PC-9 (cell line): ENCODE measurements at regions not wholly inside any gene's neighbourhood (a gene's known extent, or its start where the extent isn't known, plus 50 kb on each side); places are given as distances from the start of the nearest gene placed in this dataset.
A peak's percentile ranks its signal among the peaks of the same experiment; 100 is the strongest.

Experiments
- BruUV-seq: library from RNA; stranded (reverse); fragments of 400-500 nt; replicated peaks from 2 replicates; lab custom pipeline; 2021; lab: Mats Ljungman, UMichigan
- CTCF ChIA-PET: fragments of 300-600 bp; sonication (Branson Sonifier 250); formaldehyde crosslinking; loops from one replicate; lab custom pipeline; 2022; ENCODE audit warnings: antibody characterized with exemption; lab: Charles Lee
- POLR2A ChIA-PET: fragments of 300-600 bp; sonication (Branson Sonifier 250); formaldehyde crosslinking; loops from one replicate; lab custom pipeline; 2022; ENCODE audit warnings: antibody characterized with exemption; ENCODE audit not compliant: unreplicated experiment; lab: Charles Lee
- DNase-seq, 2 experiments: peaks; one replicate each; pipeline versions ENCODE4 v3.0.0 to v3.0.0-alpha.2; 2015 to 2022; ENCODE audit warnings: mixed read lengths in 1 of 2
- H2AFZ ChIP-seq: fragments of 200-600 bp; sonication (generic); 2 replicates; pipeline ENCODE4 v1.8.1; 2017; ENCODE audit warnings: antibody characterized with exemption
- H3F3A ChIP-seq: fragments of 200-600 bp; sonication (generic); 2 replicates; pipeline ENCODE4 v1.8.1; 2017; ENCODE audit warnings: antibody characterized with exemption, mild to moderate bottlenecking, low read depth; ENCODE audit not compliant: insufficient read depth
- H3K27ac ChIP-seq: fragments of 200-600 bp; sonication (generic); 2 replicates; pipeline ENCODE4 v1.6.1; 2016; ENCODE audit warnings: mixed run types
- H3K27me3 ChIP-seq: fragments of 200-600 bp; sonication (generic); 2 replicates; pipeline ENCODE4 v1.6.1; 2016; ENCODE audit warnings: low read depth, mixed run types; ENCODE audit not compliant: insufficient read depth
- H3K36me3 ChIP-seq: fragments of 200-600 bp; sonication (generic); 2 replicates; pipeline ENCODE4 v1.6.1; 2016; ENCODE audit warnings: low read depth, mixed run types
- H3K4me1 ChIP-seq: fragments of 200-600 bp; sonication (generic); replicated peaks from 2 replicates; pipeline ENCODE4 v1.6.1; 2016; ENCODE audit warnings: mixed run types; ENCODE audit not compliant: insufficient read depth
- H3K4me2 ChIP-seq: fragments of 200-600 bp; sonication (generic); 2 replicates; pipeline ENCODE4 v1.6.1; 2017; ENCODE audit warnings: mixed run types
- H3K4me3 ChIP-seq: fragments of 200-600 bp; sonication (generic); 2 replicates; pipeline ENCODE4 v1.6.1; 2016; ENCODE audit warnings: mixed run types
- H3K79me2 ChIP-seq: fragments of 200-600 bp; sonication (generic); 2 replicates; pipeline ENCODE4 v1.6.1; 2017; ENCODE audit warnings: low read depth, mixed run types
- H3K9me2 ChIP-seq: fragments of 200-600 bp; sonication (generic); 2 replicates; pipeline ENCODE4 v1.8.1; 2017; ENCODE audit warnings: mild to moderate bottlenecking; ENCODE audit not compliant: insufficient read depth
- H3K9me3 ChIP-seq: fragments of 200-600 bp; sonication (generic); 2 replicates; pipeline ENCODE4 v1.8.1; 2016; ENCODE audit warnings: low read depth; ENCODE audit not compliant: insufficient read depth
- H4K20me1 ChIP-seq: fragments of 200-600 bp; sonication (generic); 2 replicates; pipeline ENCODE4 v1.8.1; 2017; ENCODE audit not compliant: insufficient read depth
- EZH2 ChIP-seq: fragments of 200-600 bp; sonication (generic); IDR thresholded peaks from 2 replicates; pipeline ENCODE4 v1.8.0; 2017; ENCODE audit warnings: antibody characterized with exemption, low read depth
- intact Hi-C: fragments of 100-400 bp; cut with micrococcal nuclease; formaldehyde crosslinking; loops from one replicate; pipeline ENCODE4 v1.10.0; 2022; ENCODE audit not compliant: unreplicated experiment
- TF ChIP-seq, protein P1 (sequence below): fragments of 200-600 bp; sonication (generic); conservative IDR thresholded peaks from 2 replicates; pipeline ENCODE4 v1.6.1; 2017; ENCODE audit warnings: mixed run types, antibody characterized with exemption, mild to moderate bottlenecking, moderate library complexity

DNA sequence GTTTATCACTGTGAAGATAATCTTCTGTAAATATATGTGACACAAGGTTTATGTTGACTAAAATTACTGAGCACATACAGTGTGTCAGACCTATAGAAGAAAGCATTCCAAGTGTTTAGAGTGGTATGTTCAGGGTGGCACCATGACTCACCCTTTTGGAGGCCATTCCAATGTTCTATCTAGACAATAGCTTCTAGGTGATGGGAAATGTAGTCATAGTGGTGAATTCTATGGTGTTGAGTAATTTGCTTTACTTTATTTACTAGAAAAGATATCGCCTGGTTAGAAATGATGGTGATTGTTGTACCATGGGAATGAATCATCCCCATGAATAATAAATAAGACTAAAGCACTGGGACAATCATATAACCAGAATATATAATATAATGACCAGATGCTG, 72.9 kb upstream of the OR4C15 start:
- Histone ChIP-seq H3K4me3 (no peak overlapping the region), H3K36me3 (no peaks in the 10 kb centered on the region), H3F3A (no peaks in the 10 kb centered on the region), H3K27me3 (no peaks in the 10 kb centered on the region), H3K9me2 (no peaks in the 10 kb centered on the region), H3K27ac (no peak overlapping the region), H3K4me2 (no peak overlapping the region), H3K9me3 (no peaks in the 10 kb centered on the region), H2AFZ (no peak overlapping the region), H4K20me1 (no peaks in the 10 kb centered on the region), H3K79me2 (no peaks in the 10 kb centered on the region), H3K4me1 (no peaks in the 10 kb centered on the region)
- TF ChIP-seq, protein P1, sequence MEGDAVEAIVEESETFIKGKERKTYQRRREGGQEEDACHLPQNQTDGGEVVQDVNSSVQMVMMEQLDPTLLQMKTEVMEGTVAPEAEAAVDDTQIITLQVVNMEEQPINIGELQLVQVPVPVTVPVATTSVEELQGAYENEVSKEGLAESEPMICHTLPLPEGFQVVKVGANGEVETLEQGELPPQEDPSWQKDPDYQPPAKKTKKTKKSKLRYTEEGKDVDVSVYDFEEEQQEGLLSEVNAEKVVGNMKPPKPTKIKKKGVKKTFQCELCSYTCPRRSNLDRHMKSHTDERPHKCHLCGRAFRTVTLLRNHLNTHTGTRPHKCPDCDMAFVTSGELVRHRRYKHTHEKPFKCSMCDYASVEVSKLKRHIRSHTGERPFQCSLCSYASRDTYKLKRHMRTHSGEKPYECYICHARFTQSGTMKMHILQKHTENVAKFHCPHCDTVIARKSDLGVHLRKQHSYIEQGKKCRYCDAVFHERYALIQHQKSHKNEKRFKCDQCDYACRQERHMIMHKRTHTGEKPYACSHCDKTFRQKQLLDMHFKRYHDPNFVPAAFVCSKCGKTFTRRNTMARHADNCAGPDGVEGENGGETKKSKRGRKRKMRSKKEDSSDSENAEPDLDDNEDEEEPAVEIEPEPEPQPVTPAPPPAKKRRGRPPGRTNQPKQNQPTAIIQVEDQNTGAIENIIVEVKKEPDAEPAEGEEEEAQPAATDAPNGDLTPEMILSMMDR = no peak
- no peak for TF ChIP-seq EZH2
- POLR2A ChIA-PET = no interaction called here
- CTCF ChIA-PET = no interaction called here
- peak in 1 of 2 experiments; percentile 25 for DNase-seq
- no TSS peak for BruUV-seq
- intact Hi-C loops = no loop called here

DNA sequence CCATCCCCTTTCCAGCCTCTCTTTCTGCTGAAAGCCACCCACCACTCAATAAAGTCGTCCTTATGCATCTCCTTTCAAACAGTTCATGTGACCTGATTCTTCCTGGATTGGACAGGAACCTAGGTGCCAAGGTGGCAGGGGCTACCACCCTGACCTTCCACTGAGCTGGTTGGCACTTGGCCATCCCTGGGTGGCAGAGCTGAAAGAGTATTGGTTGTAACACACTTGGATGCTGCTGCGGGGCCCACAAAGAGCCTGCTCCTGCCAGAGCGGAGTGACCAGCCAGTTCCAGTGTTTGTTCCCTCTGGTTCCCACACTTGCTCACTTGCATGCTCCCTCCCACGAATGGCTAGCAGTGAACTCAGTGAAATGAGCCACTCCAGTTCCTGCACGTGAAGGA, 57.2 kb upstream of the OR4C15 start:
- H3K4me2 ChIP-seq = no peak overlapping the region
- BruUV-seq = no TSS peak
- POLR2A ChIA-PET = no interaction called here
- no peaks in the 10 kb centered on the region for H3K27me3 ChIP-seq
- DNase-seq = peak in 1 of 2 experiments; percentile 27
- TF ChIP-seq EZH2 = no peak
- TF ChIP-seq, protein P1 = no peak
- H3K36me3 ChIP-seq = no peaks in the 10 kb centered on the region
- no peak overlapping the region for H2AFZ ChIP-seq
- no peak overlapping the region for H3K27ac ChIP-seq
- H3K79me2 ChIP-seq = no peaks in the 10 kb centered on the region
- no peaks in the 10 kb centered on the region for H3K9me2 ChIP-seq
- no peak overlapping the region for H3K4me3 ChIP-seq
- H3K4me1 ChIP-seq = no peaks in the 10 kb centered on the region
- H3F3A ChIP-seq = no peaks in the 10 kb centered on the region
- intact Hi-C loops = no loop called here
- CTCF ChIA-PET = no interaction called here
- no peaks in the 10 kb centered on the region for H3K9me3 ChIP-seq
- H4K20me1 ChIP-seq = no peaks in the 10 kb centered on the region; the same call in 1 of the 2 replicates

DNA sequence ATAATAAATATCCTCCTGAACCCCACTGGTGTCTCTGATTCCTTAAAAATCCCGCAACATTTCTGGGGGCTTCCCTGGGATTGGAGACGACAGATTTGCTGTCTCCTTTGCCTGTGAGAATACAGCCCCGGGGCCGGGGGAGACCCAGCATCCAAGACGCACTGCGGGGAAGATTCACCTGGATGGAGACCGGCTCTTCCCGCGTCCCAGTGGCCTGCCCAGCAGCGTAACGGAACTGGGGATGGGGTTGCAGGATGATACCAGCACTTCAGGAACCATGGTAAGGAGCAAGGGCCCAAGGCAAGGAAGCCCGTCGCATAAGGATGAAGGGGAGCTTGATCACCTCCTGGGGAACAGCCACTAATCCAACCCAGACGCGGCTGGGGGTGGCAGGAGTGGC, 53.3 kb upstream of the OR4C15 start:
- ChIA-PET CTCF (no interaction called here), POLR2A (no interaction called here)
- Histone ChIP-seq H4K20me1 (no peaks in the 10 kb centered on the region; the same call in 1 of the 2 replicates), H3K4me3 (no peak overlapping the region), H3K27ac (no peak overlapping the region), H3K27me3 (no peaks in the 10 kb centered on the region), H3K9me2 (no peaks in the 10 kb centered on the region), H3K36me3 (no peaks in the 10 kb centered on the region), H2AFZ (no peak overlapping the region), H3K9me3 (no peaks in the 10 kb centered on the region), H3K4me1 (no peaks in the 10 kb centered on the region), H3K4me2 (no peak overlapping the region), H3K79me2 (no peaks in the 10 kb centered on the region), H3F3A (no peaks in the 10 kb centered on the region)
- no peak for DNase-seq
- intact Hi-C loops = no loop called here
- TF ChIP-seq, protein P1 = no peak
- TF ChIP-seq EZH2 = no peak
- no TSS peak for BruUV-seq
